SK-N-SH (cell line): ENCODE measurements at regions not wholly inside any gene's neighbourhood (a gene's known extent, or its start where the extent isn't known, plus 50 kb on each side); places are given as distances from the start of the nearest gene placed in this dataset.

Experiments used
- CTCF ChIA-PET: fragments of 300-600, 350-600 bp; formaldehyde crosslinking; extraction: SDS; loops from one replicate; lab custom pipeline; 2021; lab: Yijun Ruan, JAX
- POLR2A ChIA-PET: fragments of 350-600 bp; sonication (Branson Sonifier 250); formaldehyde crosslinking; extraction: SDS; loops from one replicate; lab custom pipeline; 2020; ENCODE audit warnings: antibody characterized with exemption, inconsistent platforms; lab: Yijun Ruan, JAX
- DNase-seq: peaks from one replicate; pipeline ENCODE4 v3.0.0; 2012
- H2AFZ ChIP-seq: fragments of 200-600 bp; sonication (generic); 2 replicates; pipeline ENCODE4 v1.8.1; 2016; ENCODE audit warnings: antibody characterized with exemption, mild to moderate bottlenecking, low read depth
- H3F3A ChIP-seq: fragments of 200-600 bp; sonication (generic); replicated peaks from 2 replicates; pipeline ENCODE3; 2016; ENCODE audit warnings: antibody characterized with exemption, mild to moderate bottlenecking; ENCODE audit not compliant: insufficient read depth
- H3K27ac ChIP-seq, 2 experiments: fragments of 200-500 bp in 1 of 2; fragments of 200-600 bp in 1 of 2; sonication (Bioruptor generic) in 1 of 2; sonication (generic), shearing (Covaris generic) in 1 of 2; 2 replicates each; pipeline versions ENCODE4 v1.5.1 to v1.6.1; 2014 to 2016; ENCODE audit warnings: low read depth in 2 of 2, inconsistent platforms in 1 of 2, low read length in 1 of 2, mild to moderate bottlenecking in 1 of 2, mixed read lengths in 1 of 2
- H3K27me3 ChIP-seq: fragments of 200-600 bp; sonication (generic), shearing (Covaris generic); 2 replicates; pipeline ENCODE4 v1.6.1; 2016; ENCODE audit warnings: mixed run types; ENCODE audit not compliant: insufficient read depth
- H3K36me3 ChIP-seq, 2 experiments: fragments of 200-500 bp in 1 of 2; fragments of 200-600 bp in 1 of 2; sonication (Bioruptor generic) in 1 of 2; sonication (generic) in 1 of 2; replicated peaks in 1 of 2; 2 replicates each; pipeline versions ENCODE3 to v1.5.1; 2014 to 2016; ENCODE audit warnings: low read length in 1 of 2, mild to moderate bottlenecking in 1 of 2; ENCODE audit not compliant: insufficient read depth in 2 of 2, control insufficient read depth in 1 of 2
- H3K4me1 ChIP-seq, 2 experiments: fragments of 200-500 bp in 1 of 2; fragments of 200-600 bp in 1 of 2; sonication (Bioruptor generic) in 1 of 2; sonication (generic), shearing (Covaris generic) in 1 of 2; 2 replicates each; pipeline versions ENCODE4 v1.5.1 to v1.6.1; 2014 to 2016; ENCODE audit warnings: low read depth in 1 of 2, low read length in 1 of 2, mixed run types in 1 of 2; ENCODE audit not compliant: insufficient read depth in 2 of 2, control insufficient read depth in 1 of 2
- H3K4me2 ChIP-seq: fragments of 200-600 bp; sonication (generic), shearing (Covaris generic); 2 replicates; pipeline ENCODE4 v1.6.1; 2017; ENCODE audit warnings: mixed run types
- H3K4me3 ChIP-seq, 2 experiments: fragments of 200-500 bp in 1 of 2; fragments of 200-600 bp in 1 of 2; sonication (Bioruptor generic) in 1 of 2; sonication (generic), shearing (Covaris generic) in 1 of 2; 2 replicates each; pipeline versions ENCODE4 v1.5.1 to v1.8.1; 2014 to 2016; ENCODE audit warnings: low read depth in 2 of 2, inconsistent platforms in 1 of 2, low read length in 1 of 2, mild to moderate bottlenecking in 1 of 2, mixed read lengths in 1 of 2, moderate library complexity in 1 of 2
- H3K79me2 ChIP-seq: fragments of 200-600 bp; sonication (generic); 2 replicates; pipeline ENCODE4 v1.8.1; 2017; ENCODE audit warnings: mild to moderate bottlenecking; ENCODE audit not compliant: insufficient read depth
- H3K9ac ChIP-seq: fragments of 200-600 bp; sonication (generic); 2 replicates; pipeline ENCODE4 v1.6.1; 2017; ENCODE audit warnings: mixed run types
- H3K9me2 ChIP-seq: fragments of 200-600 bp; sonication (generic); 2 replicates; pipeline ENCODE4 v1.6.1; 2017; ENCODE audit warnings: mixed run types
- H3K9me3 ChIP-seq: fragments of 200-600 bp; sonication (generic); 2 replicates; pipeline ENCODE4 v1.6.1; 2017; ENCODE audit warnings: mixed run types, mild to moderate bottlenecking, moderate library complexity
- H4K20me1 ChIP-seq: fragments of 200-600 bp; sonication (generic); 2 replicates; pipeline ENCODE4 v1.6.1; 2017; ENCODE audit warnings: mild to moderate bottlenecking, mixed run types; ENCODE audit not compliant: insufficient read depth
- CHD2 ChIP-seq: fragments of 150-350 bp; IDR thresholded peaks from 2 replicates; pipeline ENCODE4 v1.6.1; 2018; ENCODE audit warnings: low read length; ENCODE audit not compliant: partially characterized antibody
- ELF1 ChIP-seq: IDR thresholded peaks from 2 replicates; pipeline ENCODE4 v1.4.0; 2012
- EP300 ChIP-seq, 2 experiments: IDR thresholded peaks; 2 replicates each; pipeline versions ENCODE4 v1.4.0 to v1.6.1; 2012; ENCODE audit warnings: borderline replicate concordance in 1 of 2, low read depth in 1 of 2, low read length in 1 of 2
- FOXJ3 ChIP-seq: sonication (generic); formaldehyde crosslinking; IDR thresholded peaks from 2 replicates; pipeline ENCODE4 v1.5.1; 2020; ENCODE audit warnings: mild to moderate bottlenecking, missing genetic modification reagents
- GABPA ChIP-seq: IDR thresholded peaks from 2 replicates; pipeline ENCODE4 v1.4.0; 2012; ENCODE audit warnings: low read depth, mild to moderate bottlenecking
- IRF3 ChIP-seq: fragments of 150-350 bp; IDR thresholded peaks from 2 replicates; pipeline ENCODE4 v1.6.1; 2016; ENCODE audit warnings: mild to moderate bottlenecking, low read depth, low read length
- MXI1 ChIP-seq: IDR thresholded peaks from 2 replicates; pipeline ENCODE4 v1.6.1; 2012; ENCODE audit warnings: mild to moderate bottlenecking, low read depth, low read length, improper control_type of control experiment
- NRF1 ChIP-seq: IDR thresholded peaks from 2 replicates; pipeline ENCODE4 v1.6.1; 2012; ENCODE audit warnings: low read depth, mild to moderate bottlenecking, low read length
- REST ChIP-seq: IDR thresholded peaks from 2 replicates; pipeline ENCODE4 v1.6.1; 2012; ENCODE audit warnings: mild to moderate bottlenecking, low read depth, low read length, moderate library complexity
- RFX5 ChIP-seq: IDR thresholded peaks from 2 replicates; pipeline ENCODE4 v1.6.1; 2012; ENCODE audit warnings: mild to moderate bottlenecking, improper control_type of control experiment, low read length
- TCF12 ChIP-seq: IDR thresholded peaks from 2 replicates; pipeline ENCODE4 v1.4.0; 2012
- TEAD4 ChIP-seq: IDR thresholded peaks from 2 replicates; pipeline ENCODE4 v1.4.0; 2012; ENCODE audit warnings: mild to moderate bottlenecking, borderline replicate concordance; ENCODE audit not compliant: insufficient read depth
- YY1 ChIP-seq: IDR thresholded peaks from 2 replicates; pipeline ENCODE4 v1.4.0; 2012; ENCODE audit warnings: low read depth, mild to moderate bottlenecking
- ZBTB33 ChIP-seq: IDR thresholded peaks from 2 replicates; pipeline ENCODE4 v1.4.0; 2012; ENCODE audit warnings: low read depth, borderline replicate concordance
- WGBS: methylation state at CpG from one replicate; pipeline ENCODE4 v1.1.6; 2017; ENCODE audit warnings: low lambda C conversion rate; 5-methylcytosine and 5-hydroxymethylcytosine counted together

GRCh38 chr4:31065086-31065485, 344.9 kb downstream of the PCDH7 start:
- no peak for TF ChIP-seq FOXJ3 (CRISPR knock-in tag)
- no peak for TF ChIP-seq MXI1
- no peak for TF ChIP-seq ELF1
- no peak for TF ChIP-seq TCF12
- TF ChIP-seq ZBTB33, result no peak
- TF ChIP-seq TEAD4, result no peak
- no peak for TF ChIP-seq IRF3
- TF ChIP-seq NRF1, result no peak
- no peak for TF ChIP-seq GABPA
- TF ChIP-seq YY1, result no peak
- no peak for TF ChIP-seq EP300 (IDR thresholded peaks at IDR 0.05; ENCODE audit: borderline replicate concordance in 1 of 2, low read depth in 1 of 2, low read length in 1 of 2)
- TF ChIP-seq RFX5, result no peak
- TF ChIP-seq REST, result no peak
- TF ChIP-seq CHD2, result no peak
- Histone ChIP-seq H3K9me3 (no peaks in the 10 kb centered on the region), H3K9me2 (no peaks in the 10 kb centered on the region), H4K20me1 (no peaks in the 10 kb centered on the region), H2AFZ (no peak overlapping the region), H3K4me2 (no peak overlapping the region), H3K79me2 (no peaks in the 10 kb centered on the region), H3K4me1 (peaks cover 0 to 13% of the 10 kb centered on the region in 2 experiments; a peak in 2 of 4 replicates), H3K9ac (no peak overlapping the region), H3K36me3 (no peaks in the 10 kb centered on the region), H3K4me3 (no peak overlapping the region), H3K27ac (no peak overlapping the region), H3K27me3 (no peaks in the 10 kb centered on the region), H3F3A (no peaks in the 10 kb centered on the region)
- POLR2A ChIA-PET, result no interaction called here
- CTCF ChIA-PET, result interaction anchor here (2.1 kb wide), 1 partner anchor 19 kb away, joined by 7 read pairs; no protein-coding TSS in a partner anchor
- DNase-seq, result no peak
- 83% methylated on average over 3 of the region's 3 CpGs for WGBS
